ENCODE measurements at regions not wholly inside any gene's neighbourhood (a gene's known extent, or its start where the extent isn't known, plus 50 kb on each side); places are given as distances from the start of the nearest gene placed in this dataset.
"Not testable (repeated sequence)": the region's sequence is repeated elsewhere in the genome, so short reads cannot be mapped to it uniquely, and the experiment has no call there.

- no peak for DNase-seq
Measured at GRCh38 chr4:116143198-116143597, 942.2 kb downstream of the TRAM1L1 start.

- no peak for DNase-seq
Measured at GRCh38 chr4:116132946-116133345, 952.4 kb downstream of the TRAM1L1 start.

- DNase-seq, result no peak
Measured at GRCh38 chr4:116126794-116127193, 958.6 kb downstream of the TRAM1L1 start.

GRCh38 chr4:116122124-116122523, 963.3 kb downstream of the TRAM1L1 start:
- no peak for DNase-seq

- peak in 1 of 3 donors; percentile 12 for DNase-seq
Measured at GRCh38 chr4:116118221-116118620, 967.2 kb downstream of the TRAM1L1 start.

GRCh38 chr4:116112861-116113260, 972.5 kb downstream of the TRAM1L1 start:
- DNase-seq, result not testable (repeated sequence)

- DNase-seq, result no peak
Measured at GRCh38 chr4:116110713-116111112, 974.7 kb downstream of the TRAM1L1 start.

- no peak for DNase-seq
Measured at GRCh38 chr4:116108606-116109005, 976.8 kb downstream of the TRAM1L1 start.

GRCh38 chr4:116101321-116101720, 984.1 kb downstream of the TRAM1L1 start:
- DNase-seq, result peak in 1 of 3 donors; percentile 4

GRCh38 chr4:116099596-116099995, 985.8 kb downstream of the TRAM1L1 start:
- DNase-seq, result no peak

- not testable (repeated sequence) for DNase-seq
Measured at GRCh38 chr4:116097353-116097752, 983.9 kb upstream of the NDST4 start.

GRCh38 chr4:116092961-116093360, 979.5 kb upstream of the NDST4 start:
- DNase-seq, result no peak

- peak in 2 of 3 donors; percentile 16 to 22 for DNase-seq
Measured at GRCh38 chr4:116088771-116089170, 975.4 kb upstream of the NDST4 start.

GRCh38 chr4:116082808-116083366, 969.5 kb upstream of the NDST4 start:
- DNase-seq, result no peak

- no peak for DNase-seq
Measured at GRCh38 chr4:116073051-116073450, 959.6 kb upstream of the NDST4 start.

- DNase-seq, result no peak
Measured at GRCh38 chr4:116070283-116070682, 956.9 kb upstream of the NDST4 start.

- no peak for DNase-seq
Measured at GRCh38 chr4:116066711-116067245, 953.4 kb upstream of the NDST4 start.

GRCh38 chr4:116064331-116064730, 950.9 kb upstream of the NDST4 start:
- DNase-seq, result peak; percentile 22 to 73 (median 47)

- peak in 2 of 3 donors; percentile 31 to 44 for DNase-seq
Measured at GRCh38 chr4:116059361-116059760, 945.9 kb upstream of the NDST4 start.

GRCh38 chr4:116058129-116058528, 944.7 kb upstream of the NDST4 start:
- DNase-seq, result no peak

GRCh38 chr4:116055857-116056827, 942.7 kb upstream of the NDST4 start:
- DNase-seq, result no peak

GRCh38 chr4:116027311-116027710, 913.9 kb upstream of the NDST4 start:
- peak in 1 of 3 donors; percentile 3 for DNase-seq
